ENCODE measurements at regions not wholly inside any gene's neighbourhood (a gene's known extent, or its start where the extent isn't known, plus 50 kb on each side); places are given as distances from the start of the nearest gene placed in this dataset.
"Not testable (repeated sequence)": the region's sequence is repeated elsewhere in the genome, so short reads cannot be mapped to it uniquely, and the experiment has no call there.

- peak; percentile 58 for DNase-seq
These were observed 128.6 kb downstream of the SPATA31D1 start for GRCh38 chr9:82117026-82117811.

- no peak for DNase-seq
These were observed 134.2 kb downstream of the SPATA31D1 start for GRCh38 chr9:82122731-82123130.

GRCh38 chr9:82124090-82124489 is 135.5 kb downstream of the SPATA31D1 start:
- no peak for DNase-seq

- DNase-seq, result no peak
These were observed 137.7 kb downstream of the SPATA31D1 start for GRCh38 chr9:82126256-82126655.

- no peak for DNase-seq
These were observed 138.9 kb downstream of the SPATA31D1 start for GRCh38 chr9:82127465-82127864.

- DNase-seq, result no peak
These were observed 139.6 kb downstream of the SPATA31D1 start for GRCh38 chr9:82128011-82128696.

- no peak for DNase-seq
These were observed 141.1 kb downstream of the SPATA31D1 start for GRCh38 chr9:82129708-82130107.

- no peak for DNase-seq
These were observed 141.9 kb downstream of the SPATA31D1 start for GRCh38 chr9:82130331-82131042.

GRCh38 chr9:82131072-82131471 is 142.5 kb downstream of the SPATA31D1 start:
- no peak for DNase-seq

GRCh38 chr9:82132024-82132423 is 143.5 kb downstream of the SPATA31D1 start:
- no peak for DNase-seq

- DNase-seq, result no peak
These were observed 145.4 kb downstream of the SPATA31D1 start for GRCh38 chr9:82134010-82134409.

GRCh38 chr9:82135106-82135505 is 146.5 kb downstream of the SPATA31D1 start:
- no peak for DNase-seq

- DNase-seq, result not testable (repeated sequence)
These were observed 149.5 kb downstream of the SPATA31D1 start for GRCh38 chr9:82138081-82138480.

GRCh38 chr9:82140471-82140870 is 151.9 kb downstream of the SPATA31D1 start:
- DNase-seq, result no peak

- DNase-seq, result no peak
These were observed 156.2 kb downstream of the SPATA31D1 start for GRCh38 chr9:82144803-82145202.

GRCh38 chr9:82146677-82147076 is 158.1 kb downstream of the SPATA31D1 start:
- DNase-seq, result no peak

- no peak for DNase-seq
These were observed 159.3 kb downstream of the SPATA31D1 start for GRCh38 chr9:82147798-82148425.

GRCh38 chr9:82148426-82148810 is 159.8 kb downstream of the SPATA31D1 start:
- no peak for DNase-seq

GRCh38 chr9:82148901-82149461 is 160.4 kb downstream of the SPATA31D1 start:
- no peak for DNase-seq

GRCh38 chr9:82149501-82149946 is 161.0 kb downstream of the SPATA31D1 start:
- no peak for DNase-seq

GRCh38 chr9:82152181-82152580 is 163.6 kb downstream of the SPATA31D1 start:
- DNase-seq, result no peak

- DNase-seq, result no peak
These were observed 164.5 kb downstream of the SPATA31D1 start for GRCh38 chr9:82153032-82153431.

- no peak for DNase-seq
These were observed 166.0 kb downstream of the SPATA31D1 start for GRCh38 chr9:82154573-82154972.
